Esophagus (tissue), 2 donors: ENCODE measurements at regions not wholly inside any gene's neighbourhood (a gene's known extent, or its start where the extent isn't known, plus 50 kb on each side); places are given as distances from the start of the nearest gene placed in this dataset.

Source experiments
- H3K27ac ChIP-seq, 2 donors: one replicate each; pipeline ENCODE4 v1.5.1; 2013; ENCODE audit warnings: low read depth in 2 of 2, mild to moderate bottlenecking in 2 of 2, inconsistent platforms in 1 of 2, low read length in 1 of 2, moderate library complexity in 1 of 2
- H3K27me3 ChIP-seq, 2 donors: one replicate each; pipeline ENCODE4 v1.6.1; 2013; ENCODE audit warnings: low read length in 2 of 2, control low read depth in 1 of 2, mild to moderate bottlenecking in 1 of 2; ENCODE audit not compliant: insufficient read depth in 2 of 2, control insufficient read depth in 1 of 2
- H3K36me3 ChIP-seq, 2 donors: one replicate each; pipeline ENCODE4 v1.6.1; 2013; ENCODE audit warnings: low read length in 1 of 2; ENCODE audit not compliant: control insufficient read depth in 2 of 2, insufficient read depth in 2 of 2
- H3K4me1 ChIP-seq, 2 donors: one replicate each; pipeline ENCODE4 v1.6.1; 2013; ENCODE audit warnings: low read length in 1 of 2; ENCODE audit not compliant: control insufficient read depth in 2 of 2, insufficient read depth in 2 of 2
- H3K4me3 ChIP-seq, 2 donors: one replicate each; pipeline ENCODE4 v1.5.1; 2013; ENCODE audit warnings: low read length in 2 of 2, mild to moderate bottlenecking in 2 of 2, low read depth in 1 of 2, moderate library complexity in 1 of 2
- H3K9me3 ChIP-seq, 2 donors: one replicate each; pipeline ENCODE4 v1.6.1; 2013; ENCODE audit warnings: mild to moderate bottlenecking in 2 of 2, low read depth in 1 of 2, low read length in 1 of 2, moderate library complexity in 1 of 2; ENCODE audit not compliant: control insufficient read depth in 2 of 2, insufficient read depth in 1 of 2
- WGBS, 2 donors: extraction: QIAGEN DNeasy Blood & Tissue Kit; methylation state at CpG; one replicate each; pipeline ENCODE4 v1.1.7; 2013; 5-methylcytosine and 5-hydroxymethylcytosine counted together
- donor health status: healthy with polysubstance abuse.
- donor health status: Bipolar disorder and iron deficiency.

DNA sequence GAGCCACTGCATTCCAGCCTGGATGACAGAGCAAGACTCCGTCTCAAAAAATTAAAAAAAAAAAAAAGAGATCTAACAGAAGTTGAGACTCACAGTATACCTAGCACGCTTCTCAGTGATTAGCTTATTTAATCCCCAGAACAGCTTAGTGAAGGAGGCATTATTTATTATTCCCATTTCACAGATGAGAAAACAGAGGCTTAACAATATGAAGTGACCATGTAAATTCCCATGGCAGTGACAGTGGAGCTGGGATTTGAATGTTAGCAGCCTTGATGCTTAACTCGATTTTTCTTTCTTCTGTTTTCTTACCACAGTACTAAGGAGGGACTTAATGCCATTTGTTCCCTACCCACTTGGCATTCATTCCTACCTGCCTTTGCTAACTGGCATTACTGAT, 89.9 kb upstream of the ZNF217 start:
- Histone ChIP-seq H3K27me3 (no peaks in the 10 kb centered on the region), H3K4me3 (no peak overlapping the region), H3K4me1 (no peaks in the 10 kb centered on the region), H3K27ac (no peak overlapping the region), H3K36me3 (no peaks in the 10 kb centered on the region), H3K9me3 (no peaks in the 10 kb centered on the region)
- 90 to 91% methylated on average over 3 of the region's 3 CpGs for WGBS, 2 donors

DNA sequence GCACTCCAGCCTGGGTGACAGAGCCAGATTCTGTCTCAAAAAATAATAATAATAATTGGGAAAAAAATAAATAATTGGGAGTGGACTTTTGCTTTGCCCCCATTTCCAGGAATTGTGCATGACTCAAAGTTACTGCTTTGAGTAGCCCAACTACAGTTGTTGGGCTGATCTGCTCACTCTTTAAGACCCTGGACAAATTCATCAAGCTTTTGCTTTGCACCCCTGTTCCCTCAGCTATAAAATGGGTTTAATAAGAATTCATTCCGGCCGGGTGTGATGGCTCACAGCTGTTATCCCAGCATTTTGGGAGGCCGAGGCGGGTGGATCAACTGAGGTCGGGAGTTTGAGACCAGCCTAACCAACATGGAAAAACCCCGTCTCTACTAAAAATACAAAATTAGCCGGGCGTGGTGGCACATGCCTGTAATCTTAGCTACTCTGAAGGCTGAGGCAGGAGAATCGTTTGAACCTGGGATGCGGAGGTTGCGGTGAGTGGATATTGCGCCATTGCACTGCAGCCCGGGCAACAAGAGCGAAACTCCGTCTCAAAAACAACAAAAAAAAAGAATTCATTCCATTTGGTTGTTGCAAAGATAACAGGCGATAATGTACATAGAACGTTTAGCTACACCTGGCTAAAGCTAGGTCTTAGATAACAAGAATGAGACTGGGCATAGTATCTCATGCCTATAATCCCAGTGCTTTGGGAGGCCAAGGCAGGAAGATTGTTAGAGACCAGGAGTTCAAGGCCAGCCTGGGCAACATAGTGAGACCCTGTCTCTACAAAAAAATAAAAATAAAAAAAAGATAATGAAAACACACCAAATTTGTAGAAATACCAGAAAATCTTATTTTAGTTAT, 87.9 kb upstream of the ZNF217 start:
- Histone ChIP-seq H3K36me3 (no peaks in the 10 kb centered on the region), H3K27ac (no peak overlapping the region), H3K4me3 (no peak overlapping the region), H3K9me3 (no peaks in the 10 kb centered on the region), H3K27me3 (no peaks in the 10 kb centered on the region), H3K4me1 (no peaks in the 10 kb centered on the region)
- 89 to 91% methylated on average over 17 of the region's 17 CpGs for WGBS, 2 donors

DNA sequence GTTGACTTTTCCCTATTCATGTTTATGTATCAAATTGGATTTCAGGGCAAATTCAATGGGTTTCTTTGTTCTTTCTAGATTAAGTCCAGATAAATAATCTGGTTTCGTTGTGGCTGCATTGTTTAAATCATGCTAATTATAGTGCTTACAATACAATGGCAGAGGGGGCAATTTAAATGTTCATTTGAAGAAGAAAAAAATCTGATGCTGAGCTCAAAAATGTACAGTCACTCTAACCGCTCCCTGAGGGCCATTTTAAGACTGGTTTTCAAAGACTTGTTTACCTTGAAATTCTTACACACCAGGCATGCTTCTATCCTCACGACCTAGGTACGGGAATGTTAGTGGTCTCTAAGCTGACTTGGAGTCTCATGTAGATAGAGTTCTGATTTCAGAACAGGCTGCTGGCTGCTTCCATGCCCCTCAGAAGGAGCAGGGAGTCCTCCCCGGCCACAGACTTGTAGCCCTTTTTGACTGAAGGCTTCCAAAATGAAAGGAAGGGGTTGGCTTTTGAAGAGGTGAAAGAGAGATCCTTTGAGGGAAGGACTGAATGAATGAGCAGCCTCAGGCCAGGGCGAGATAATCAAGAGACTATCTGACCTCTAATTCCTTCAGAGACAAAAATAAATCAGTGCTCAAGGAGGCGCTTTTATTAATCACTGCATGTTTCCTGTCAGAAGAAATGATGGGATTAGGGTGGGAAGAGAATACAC, 86.1 kb upstream of the ZNF217 start:
- no peaks in the 10 kb centered on the region for H3K27me3 ChIP-seq
- no peak overlapping the region for H3K27ac ChIP-seq
- WGBS, 2 donors = 59 to 63% methylated on average over 7 of the region's 7 CpGs
- H3K4me3 ChIP-seq = no peak overlapping the region
- no peaks in the 10 kb centered on the region for H3K36me3 ChIP-seq
- H3K4me1 ChIP-seq = no peaks in the 10 kb centered on the region
- H3K9me3 ChIP-seq = no peaks in the 10 kb centered on the region

DNA sequence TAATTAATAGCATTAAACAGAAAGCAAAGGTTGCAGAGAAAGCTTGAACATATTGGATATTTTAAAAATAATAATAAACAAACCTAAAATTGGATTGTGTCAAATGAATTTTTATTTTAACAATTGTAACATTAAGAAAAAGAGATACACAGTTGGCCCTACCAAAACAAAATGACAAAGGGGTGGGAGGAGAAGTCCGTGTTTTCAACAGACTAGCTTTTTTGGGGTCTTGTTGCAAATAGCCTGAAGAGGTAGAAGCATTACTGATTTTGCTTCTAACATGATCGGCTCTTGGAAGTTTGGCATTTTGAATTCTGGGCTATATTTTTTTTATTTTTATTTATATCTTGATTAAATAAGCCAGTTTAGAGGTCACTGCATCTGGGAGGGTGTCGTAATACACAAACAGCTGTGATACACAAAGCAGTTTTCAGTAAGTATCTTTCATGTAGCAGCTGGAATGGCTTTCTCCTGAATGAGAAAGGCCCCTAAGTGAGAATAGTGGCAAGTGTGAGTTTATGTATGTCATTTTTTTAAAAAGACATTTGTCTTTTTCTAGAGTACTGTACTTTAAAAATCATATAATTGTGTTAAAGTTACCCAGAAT, 85.5 kb upstream of the ZNF217 start:
- no peak overlapping the region for H3K27ac ChIP-seq
- no peak overlapping the region for H3K4me3 ChIP-seq
- no peaks in the 10 kb centered on the region for H3K9me3 ChIP-seq
- 68 to 72% methylated on average over 3 of the region's 3 CpGs for WGBS, 2 donors
- H3K36me3 ChIP-seq = no peaks in the 10 kb centered on the region
- H3K27me3 ChIP-seq = no peaks in the 10 kb centered on the region
- H3K4me1 ChIP-seq = no peaks in the 10 kb centered on the region

DNA sequence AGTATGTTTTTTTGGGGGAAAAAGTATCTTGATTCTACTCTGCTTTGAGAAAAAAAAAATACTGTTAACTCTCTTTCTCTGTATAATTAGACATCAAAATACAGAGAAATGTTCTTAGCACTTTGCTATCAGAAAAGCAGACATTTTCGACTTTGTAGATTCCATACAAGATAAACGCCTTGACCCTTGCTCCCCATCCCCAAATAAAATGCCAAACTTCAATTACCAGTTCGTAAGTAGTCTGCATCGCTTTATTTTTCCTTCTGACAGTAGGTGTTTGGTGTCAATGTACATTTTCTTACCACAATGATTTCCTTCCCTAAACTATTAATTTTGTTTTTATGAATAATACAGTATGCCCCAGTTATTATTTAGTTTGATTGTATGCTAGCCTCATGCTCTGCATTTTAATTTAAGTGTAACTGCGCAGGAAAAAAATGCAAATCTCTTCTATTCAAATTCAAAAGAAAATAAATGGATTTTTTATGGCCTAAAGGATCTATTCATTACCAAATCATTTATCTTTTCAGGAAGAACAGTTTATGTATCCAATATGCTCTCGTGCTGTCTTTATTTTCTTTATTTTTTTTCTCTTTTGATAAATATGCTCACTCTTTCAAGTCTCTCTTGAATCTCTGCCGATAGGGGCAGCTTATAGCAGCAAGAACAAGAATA, 84.8 kb upstream of the ZNF217 start:
- no peaks in the 10 kb centered on the region for H3K27me3 ChIP-seq
- no peak overlapping the region for H3K4me3 ChIP-seq
- H3K27ac ChIP-seq = no peak overlapping the region
- 67 to 77% methylated on average over 7 of the region's 7 CpGs for WGBS, 2 donors
- no peaks in the 10 kb centered on the region for H3K36me3 ChIP-seq
- H3K9me3 ChIP-seq = no peaks in the 10 kb centered on the region
- H3K4me1 ChIP-seq = no peaks in the 10 kb centered on the region

DNA sequence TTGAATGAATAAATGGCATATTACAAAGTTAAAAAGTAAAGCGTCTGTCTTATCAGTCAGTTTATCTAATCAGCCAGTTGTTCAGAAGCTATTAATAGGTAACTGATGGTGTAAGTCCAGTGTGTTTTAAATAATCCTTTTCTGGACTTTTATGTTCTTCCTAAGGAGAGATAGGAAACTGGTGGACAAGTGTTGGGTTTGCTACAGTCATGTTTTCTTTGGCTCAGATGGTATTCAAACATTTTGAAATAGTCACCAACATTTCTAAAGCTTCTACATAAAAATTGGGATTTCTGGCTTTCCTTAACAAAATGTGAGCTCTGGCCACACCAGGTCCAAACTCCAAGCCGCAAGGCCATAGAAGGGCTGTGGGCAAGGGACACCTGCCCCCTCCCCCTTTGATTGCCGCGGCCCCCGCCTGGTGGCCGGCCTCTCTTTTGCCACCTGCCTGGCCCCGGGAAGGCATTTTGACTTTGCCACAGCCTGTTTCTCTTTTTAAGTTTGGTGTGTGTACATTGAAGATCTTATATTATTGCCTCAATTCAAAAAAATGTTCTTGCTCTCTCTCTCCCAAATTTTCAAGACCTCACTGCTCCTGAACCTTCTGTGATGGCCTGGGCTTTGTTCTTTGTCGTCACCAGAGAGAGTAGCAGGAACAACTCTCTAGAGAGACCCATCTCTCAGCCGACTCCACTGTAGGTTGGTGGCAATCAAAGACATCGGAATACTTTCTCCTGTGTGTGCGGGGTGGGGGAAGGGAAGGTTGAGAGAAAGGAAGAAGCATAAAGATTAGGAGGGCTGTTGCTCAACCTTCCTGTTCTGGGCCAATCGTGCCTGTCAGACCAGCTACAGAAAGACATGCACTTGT, 84.0 kb upstream of the ZNF217 start:
- no peaks in the 10 kb centered on the region for H3K9me3 ChIP-seq
- H3K36me3 ChIP-seq = no peaks in the 10 kb centered on the region
- H3K27ac ChIP-seq = peak overlapping the region in 1 of 2 donors; percentile 28
- H3K4me3 ChIP-seq = no peak overlapping the region
- H3K27me3 ChIP-seq = no peaks in the 10 kb centered on the region
- 53 to 72% methylated on average over 12 of the region's 12 CpGs for WGBS, 2 donors
- H3K4me1 ChIP-seq = no peaks in the 10 kb centered on the region

DNA sequence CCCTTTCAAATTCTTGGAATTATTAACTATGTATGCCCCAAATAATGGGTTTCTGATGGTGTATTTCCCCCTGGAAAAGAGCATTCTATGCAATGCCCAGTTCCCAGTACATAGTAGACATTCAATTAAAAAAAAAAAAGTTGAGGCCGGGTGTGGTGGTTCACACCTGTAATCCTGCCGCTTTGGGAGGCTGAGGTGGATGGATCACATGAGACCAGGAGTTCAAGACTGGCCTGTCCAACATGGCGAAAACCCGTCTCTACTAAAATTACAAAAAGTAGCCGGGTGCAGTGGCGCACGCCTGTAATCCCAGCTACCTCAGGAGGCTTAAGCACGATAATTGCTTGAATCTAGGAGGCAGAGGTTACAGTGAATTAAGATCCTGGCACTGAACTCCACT, 83.3 kb upstream of the ZNF217 start:
- H3K27ac ChIP-seq = no peak overlapping the region
- H3K36me3 ChIP-seq = no peaks in the 10 kb centered on the region
- no peaks in the 10 kb centered on the region for H3K9me3 ChIP-seq
- H3K27me3 ChIP-seq = no peaks in the 10 kb centered on the region
- WGBS, 2 donors = 89 to 93% methylated on average over 8 of the region's 8 CpGs
- no peak overlapping the region for H3K4me3 ChIP-seq
- H3K4me1 ChIP-seq = no peaks in the 10 kb centered on the region

DNA sequence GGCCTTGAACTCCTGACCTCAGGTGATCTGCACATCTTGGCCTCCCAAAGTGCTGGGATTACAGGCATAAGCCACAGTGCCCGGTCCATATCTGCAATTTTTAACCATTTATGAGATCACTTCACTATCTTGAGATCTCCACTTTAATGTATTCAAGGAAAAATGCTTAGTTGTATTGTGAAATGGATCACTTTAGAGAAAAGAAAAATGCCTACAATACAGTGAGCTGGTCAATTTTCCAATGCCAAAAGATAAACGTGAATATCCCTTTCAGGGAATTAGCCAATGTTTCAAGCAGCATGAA, 82.8 kb upstream of the ZNF217 start:
- H3K27me3 ChIP-seq = no peaks in the 10 kb centered on the region
- H3K4me3 ChIP-seq = no peak overlapping the region
- no peaks in the 10 kb centered on the region for H3K4me1 ChIP-seq
- H3K27ac ChIP-seq = no peak overlapping the region
- H3K36me3 ChIP-seq = no peaks in the 10 kb centered on the region
- WGBS, 2 donors = 66 to 73% methylated on average over 2 of the region's 2 CpGs
- no peaks in the 10 kb centered on the region for H3K9me3 ChIP-seq
